AG10803 (cell line): ENCODE measurements at regions not wholly inside any gene's neighbourhood (a gene's known extent, or its start where the extent isn't known, plus 50 kb on each side); places are given as distances from the start of the nearest gene placed in this dataset.

Experiments
- DNase-seq: peaks from one replicate; pipeline ENCODE4 v3.0.0; 2010; ENCODE audit warnings: low read depth
- H3K4me3 ChIP-seq: 2 replicates; pipeline ENCODE4 v1.5.1; 2011; ENCODE audit warnings: mild to moderate bottlenecking, low read length, control low read depth
- CTCF ChIP-seq: conservative IDR thresholded peaks from 2 replicates; pipeline ENCODE4 v1.5.1; 2011; ENCODE audit warnings: mild to moderate bottlenecking, low read length, control low read depth, inconsistent platforms

- no peak overlapping the region for H3K4me3 ChIP-seq
- no peak for DNase-seq
- no peak for TF ChIP-seq CTCF
Measured at GRCh38 chr11:121950160-121950559, 165.9 kb downstream of the BLID start.

GRCh38 chr11:121946514-121946913 is 169.5 kb downstream of the BLID start:
- TF ChIP-seq CTCF: no peak
- H3K4me3 ChIP-seq: no peak overlapping the region
- DNase-seq: no peak

- no peak for TF ChIP-seq CTCF
- DNase-seq: no peak
- H3K4me3 ChIP-seq: no peak overlapping the region
Measured at GRCh38 chr11:121944556-121945230, 171.3 kb downstream of the BLID start.

- no peak for TF ChIP-seq CTCF
- DNase-seq: no peak
Measured at GRCh38 chr11:121938076-121938475, 177.9 kb downstream of the BLID start.

GRCh38 chr11:121936781-121937447 is 179.1 kb downstream of the BLID start:
- no peak overlapping the region for H3K4me3 ChIP-seq
- DNase-seq: peak; percentile 76
- no peak for TF ChIP-seq CTCF

More at GRCh38 chr11:121938076-121938475, 177.9 kb downstream of the BLID start:
- H3K4me3 ChIP-seq: no peak overlapping the region

- no peak overlapping the region for H3K4me3 ChIP-seq
- DNase-seq: peak; percentile 65
- no peak for TF ChIP-seq CTCF
Measured at GRCh38 chr11:121936370-121936769, 179.6 kb downstream of the BLID start.

GRCh38 chr11:121933694-121934093 is 182.3 kb downstream of the BLID start:
- no peak for TF ChIP-seq CTCF
- no peak for DNase-seq
- H3K4me3 ChIP-seq: no peak overlapping the region
